K562 (cell line): ENCODE measurements at regions not wholly inside any gene's neighbourhood (a gene's known extent, or its start where the extent isn't known, plus 50 kb on each side); places are given as distances from the start of the nearest gene placed in this dataset.

Experiments
- ATAC-seq: fragments of 200-7000 bp; cut with Tn5 transposase; 3 replicates; pipeline ENCODE4 v1.9.1; 2020; ENCODE audit warnings: moderate library complexity
- BruUV-seq: library from RNA; stranded (reverse); fragments of 400-500 nt; replicated peaks from 2 replicates; lab custom pipeline; 2021; lab: Mats Ljungman, UMichigan
- CTCF ChIA-PET: fragments of 300-600 bp; formaldehyde crosslinking; extraction: SDS; loops from one replicate; lab custom pipeline; 2021; ENCODE audit warnings: low intra/inter-chr PET ratio; lab: Yijun Ruan, JAX
- POLR2A ChIA-PET: fragments of 300-600, 350-650 bp; sonication (Branson Sonifier 250); formaldehyde crosslinking; extraction: SDS; loops from one replicate; lab custom pipeline; 2021; ENCODE audit warnings: antibody characterized with exemption, inconsistent platforms; lab: Yijun Ruan, JAX
- DNase-seq, 4 experiments: peaks; one replicate each; pipeline versions ENCODE4 v3.0.0 to v3.0.0-alpha.2; 2011 to 2018; ENCODE audit warnings: low spot score in 3 of 4, mixed read lengths in 3 of 4; ENCODE audit errors: extremely low read depth in 1 of 4
- FAIRE-seq: peaks from 2 replicates; lab custom pipeline; 2011; peaks lifted over from hg19 to GRCh38; lab: Jason Lieb, UNC
- H2AFZ ChIP-seq: 2 replicates; pipeline ENCODE4 v1.6.0; 2011; ENCODE audit warnings: low read depth, low read length, control low read depth, inconsistent platforms
- H3K27ac ChIP-seq: fragments of 200-600 bp; 3 replicates; pipeline ENCODE4 v1.8.0; 2011; ENCODE audit warnings: low read depth, mild to moderate bottlenecking, control low read depth, inconsistent platforms, low read length, moderate library complexity, mixed read lengths; ENCODE audit errors: extremely low read depth
- H3K27me3 ChIP-seq, 2 experiments: fragments of 300-600 bp in 1 of 2; 2 replicates in 1 of 2; 3 replicates in 1 of 2; pipeline versions ENCODE4 v1.6.0 to v1.8.0; 2011; ENCODE audit warnings: inconsistent platforms in 2 of 2, low read length in 2 of 2, mild to moderate bottlenecking in 1 of 2, mixed read lengths in 1 of 2, moderate library complexity in 1 of 2; ENCODE audit not compliant: control insufficient read depth in 2 of 2, insufficient read depth in 2 of 2
- H3K36me3 ChIP-seq: fragments of 300-600 bp; 3 replicates; pipeline ENCODE4 v1.8.0; 2011; ENCODE audit warnings: mild to moderate bottlenecking, low read length, inconsistent platforms; ENCODE audit not compliant: control insufficient read depth, insufficient read depth
- H3K4me1 ChIP-seq, 2 experiments: fragments of 200-600 bp in 1 of 2; replicated peaks in 1 of 2; 2 replicates in 1 of 2; 3 replicates in 1 of 2; pipeline versions ENCODE4 v1.5.1 to v1.8.0; 2011; ENCODE audit warnings: inconsistent platforms in 2 of 2, low read length in 2 of 2, mild to moderate bottlenecking in 1 of 2, mixed read lengths in 1 of 2, moderate library complexity in 1 of 2; ENCODE audit not compliant: control insufficient read depth in 2 of 2, insufficient read depth in 2 of 2
- H3K4me2 ChIP-seq: 2 replicates; pipeline ENCODE4 v1.6.1; 2011; ENCODE audit warnings: low read length, control low read depth, inconsistent platforms, mixed read lengths; ENCODE audit not compliant: insufficient read depth
- H3K4me3 ChIP-seq: fragments of 200-600 bp; sonication (generic), shearing (Covaris generic); 2 replicates; pipeline ENCODE4 v1.5.1; 2016; ENCODE audit warnings: control low read depth, inconsistent platforms
- H3K79me2 ChIP-seq: fragments of 200-600 bp; 3 replicates; pipeline ENCODE4 v1.8.0; 2011; ENCODE audit warnings: low read length, inconsistent platforms; ENCODE audit not compliant: control insufficient read depth, insufficient read depth
- H3K9ac ChIP-seq, 2 experiments: 2 replicates each; pipeline versions ENCODE4 v1.6.0 to v1.6.1; 2011; ENCODE audit warnings: low read depth in 2 of 2, low read length in 2 of 2, control low read depth in 1 of 2, inconsistent platforms in 1 of 2, mild to moderate bottlenecking in 1 of 2, mixed read lengths in 1 of 2; ENCODE audit not compliant: insufficient read depth in 1 of 2
- H3K9me1 ChIP-seq: one replicate; pipeline ENCODE4 v1.6.0; 2011; ENCODE audit warnings: inconsistent platforms, mild to moderate bottlenecking, low read length, moderate library complexity; ENCODE audit not compliant: control insufficient read depth, insufficient read depth
- H3K9me3 ChIP-seq: replicated peaks from 2 replicates; pipeline ENCODE4 v1.5.1; 2011; ENCODE audit warnings: low read depth, low read length, inconsistent platforms; ENCODE audit not compliant: control insufficient read depth, insufficient read depth
- H4K20me1 ChIP-seq: replicated peaks from 2 replicates; pipeline ENCODE4 v1.6.1; 2011; ENCODE audit warnings: low read length, inconsistent platforms, mixed read lengths; ENCODE audit not compliant: control insufficient read depth, insufficient read depth
- CXXC5 ChIP-seq: fragments of 250-450 bp; sonication (Bioruptor Pico); IDR thresholded peaks from 2 replicates; pipeline ENCODE4 v1.8.0; 2022; ENCODE audit warnings: inconsistent platforms, mild to moderate bottlenecking, moderate library complexity
- ELF2 ChIP-seq: fragments of 250-450 bp; sonication (Bioruptor Pico); IDR thresholded peaks from 2 replicates; pipeline ENCODE4 v1.5.0; 2021; ENCODE audit warnings: mild to moderate bottlenecking
- ETV6 ChIP-seq, 3 experiments: fragments of 150-350 bp in 1 of 3; sonication (generic) in 1 of 3; formaldehyde crosslinking in 1 of 3; IDR thresholded peaks; 2 replicates each; pipeline versions ENCODE4 v1.6.1 to v1.8.0; 2014 to 2022; ENCODE audit warnings: borderline replicate concordance in 2 of 3, low read depth in 2 of 3, antibody characterized with exemption in 1 of 3, low read length in 1 of 3, mild to moderate bottlenecking in 1 of 3, missing genetic modification reagents in 1 of 3
- FOXM1 ChIP-seq, 2 experiments: fragments of 450-650 bp in 1 of 2; sonication (generic) in 1 of 2; formaldehyde crosslinking in 1 of 2; IDR thresholded peaks; 2 replicates each; pipeline versions ENCODE4 v1.6.1 to v1.9.0; 2017 to 2022; ENCODE audit warnings: low read depth in 2 of 2, mild to moderate bottlenecking in 2 of 2, missing genetic modification reagents in 1 of 2, moderate library complexity in 1 of 2
- KDM5B ChIP-seq: fragments of 200-600 bp; sonication (generic); IDR thresholded peaks from 2 replicates; pipeline ENCODE4 v1.6.1; 2012; ENCODE audit warnings: low read depth, mild to moderate bottlenecking, moderate library complexity, low read length, control low read depth, inconsistent platforms; ENCODE audit not compliant: insufficient replicate concordance
- KHSRP ChIP-seq: fragments of 450-650 bp; IDR thresholded peaks from 2 replicates; pipeline ENCODE4 v1.6.1; 2017
- NBN ChIP-seq: fragments of 450-650 bp; IDR thresholded peaks from 2 replicates; pipeline ENCODE4 v1.6.1; 2016; ENCODE audit warnings: low read depth, mild to moderate bottlenecking
- POLR2AphosphoS5 ChIP-seq: IDR thresholded peaks from 2 replicates; pipeline ENCODE4 v1.6.1; 2011; ENCODE audit warnings: mild to moderate bottlenecking, low read depth, low read length, moderate library complexity; ENCODE audit not compliant: control insufficient read depth, insufficient read depth
- SMAD4 ChIP-seq: fragments of 250-450 bp; sonication (Bioruptor Pico); conservative IDR thresholded peaks from 2 replicates; pipeline ENCODE4 v1.8.0; 2021; ENCODE audit warnings: inconsistent platforms, mild to moderate bottlenecking, moderate library complexity
- ZBTB8A ChIP-seq: fragments of 450-650 bp; IDR thresholded peaks from 2 replicates; pipeline ENCODE4 v1.6.1; 2018; ENCODE audit warnings: mild to moderate bottlenecking, moderate library complexity; ENCODE audit not compliant: partially characterized antibody
- ZC3H4 ChIP-seq: sonication (generic); formaldehyde crosslinking; IDR thresholded peaks from 2 replicates; pipeline ENCODE4 v1.9.0; 2021; ENCODE audit warnings: missing genetic modification reagents, borderline replicate concordance
- ZNF134 ChIP-seq: fragments of 250-450 bp; sonication (Bioruptor Pico); conservative IDR thresholded peaks from 2 replicates; pipeline ENCODE4 v1.4.0; 2020
- WGBS: fragments of 100-300 bp; shearing (Covaris generic); methylation state at CpG from one replicate; pipeline ENCODE4 v1.1.6; 2016; ENCODE audit warnings: low coverage, mixed read lengths; ENCODE audit not compliant: insufficient coverage; ENCODE audit errors: missing lambda C conversion rate; 5-methylcytosine and 5-hydroxymethylcytosine counted together
- in situ Hi-C: fragments of 300-500 bp; cut with MboI; formaldehyde crosslinking; loops from 4 replicates; pipeline ENCODE4 v1.15.0; 2018; ENCODE audit warnings: inconsistent platforms, mixed read lengths
- intact Hi-C: fragments of 100-400 bp; cut with micrococcal nuclease; formaldehyde crosslinking; loops from 2 replicates; pipeline ENCODE4 v1.14.2; 2022
- TF ChIP-seq, protein P1 (sequence below): fragments of 450-650 bp; formaldehyde crosslinking; IDR thresholded peaks from 2 replicates; pipeline ENCODE4 v1.4.0; 2022; ENCODE audit warnings: missing genetic modification characterization
- TF ChIP-seq, protein P2 (sequence below): fragments of 450-650 bp; conservative IDR thresholded peaks from 2 replicates; pipeline ENCODE4 v1.6.1; 2016; ENCODE audit warnings: missing genetic modification characterization, low read depth, mild to moderate bottlenecking, control low read depth, missing compliant biosample characterization
- TF ChIP-seq, protein P3 (sequence below): conservative IDR thresholded peaks from 2 replicates; pipeline ENCODE4 v1.6.1; 2011; ENCODE audit warnings: low read depth, mild to moderate bottlenecking, low read length; ENCODE audit not compliant: control insufficient read depth
- TF ChIP-seq, protein P4 (sequence below): fragments of 450-650 bp; IDR thresholded peaks from 2 replicates; pipeline ENCODE4 v1.6.1; 2014; ENCODE audit warnings: low read depth, mild to moderate bottlenecking, moderate library complexity, borderline replicate concordance

DNA sequence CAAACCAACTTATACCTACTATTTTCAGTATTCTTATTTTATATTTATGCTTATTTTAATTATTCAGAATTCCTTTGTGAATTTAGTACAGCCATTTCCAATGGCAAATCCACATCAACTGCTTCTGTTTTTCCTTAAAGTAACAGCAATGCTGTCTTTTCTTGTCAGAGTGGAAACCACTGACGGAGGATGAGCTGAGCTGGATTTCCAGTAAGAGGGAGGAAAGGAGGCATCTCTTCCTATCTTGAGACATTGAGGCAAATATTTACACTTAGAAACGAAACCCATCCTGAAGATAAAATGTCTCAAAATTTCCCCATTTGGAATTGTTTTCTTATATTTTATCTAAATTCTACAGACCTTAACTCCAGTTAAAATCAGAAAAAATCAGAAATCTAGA is 66.1 kb upstream of the SLC44A3 start:
- Histone ChIP-seq H2AFZ (no peak overlapping the region), H3K4me3 (no peak overlapping the region), H3K79me2 (no peaks in the 10 kb centered on the region), H3K4me1 (peaks cover 0 to 5% of the 10 kb centered on the region in 2 experiments; a peak in 2 of 5 replicates), H3K4me2 (no peak overlapping the region), H3K9me1 (no peaks in the 10 kb centered on the region), H3K27me3 (peaks cover 0 to 4% of the 10 kb centered on the region in 2 experiments; a peak in 1 of 5 replicates), H4K20me1 (no peaks in the 10 kb centered on the region), H3K9ac (no peak overlapping the region), H3K27ac (no peak overlapping the region), H3K36me3 (no peaks in the 10 kb centered on the region), H3K9me3 (no peaks in the 10 kb centered on the region)
- in situ Hi-C loops: no loop called here
- WGBS: 19% methylated on average over 2 of the region's 2 CpGs
- ATAC-seq (no peak), FAIRE-seq (no peak), DNase-seq (no peak)
- BruUV-seq: no TSS peak
- ChIA-PET CTCF (no interaction called here), POLR2A (no interaction called here)
- intact Hi-C loops: no loop called here
- TF ChIP-seq ZBTB8A (no peak), NBN (no peak), ETV6 (IDR thresholded peaks at IDR 0.05; ENCODE audit: borderline replicate concordance in 1 of 2, low read depth in 2 of 2, low read length in 1 of 2) (no peak), ETV6 (CRISPR knock-in tag; IDR thresholded peaks at IDR 0.05; ENCODE audit: borderline replicate concordance) (no peak), ZNF134 (CRISPR knock-in tag) (no peak), KDM5B (no peak), ELF2 (CRISPR knock-in tag) (no peak), CXXC5 (no peak), SMAD4 (CRISPR knock-in tag) (no peak), KHSRP (no peak), FOXM1 (IDR thresholded peaks at IDR 0.05; ENCODE audit: low read depth) (no peak), FOXM1 (CRISPR knock-in tag; IDR thresholded peaks at IDR 0.05; ENCODE audit: low read depth) (no peak), POLR2AphosphoS5 (no peak), ZC3H4 (CRISPR knock-in tag) (no peak)
- TF ChIP-seq, protein P1, sequence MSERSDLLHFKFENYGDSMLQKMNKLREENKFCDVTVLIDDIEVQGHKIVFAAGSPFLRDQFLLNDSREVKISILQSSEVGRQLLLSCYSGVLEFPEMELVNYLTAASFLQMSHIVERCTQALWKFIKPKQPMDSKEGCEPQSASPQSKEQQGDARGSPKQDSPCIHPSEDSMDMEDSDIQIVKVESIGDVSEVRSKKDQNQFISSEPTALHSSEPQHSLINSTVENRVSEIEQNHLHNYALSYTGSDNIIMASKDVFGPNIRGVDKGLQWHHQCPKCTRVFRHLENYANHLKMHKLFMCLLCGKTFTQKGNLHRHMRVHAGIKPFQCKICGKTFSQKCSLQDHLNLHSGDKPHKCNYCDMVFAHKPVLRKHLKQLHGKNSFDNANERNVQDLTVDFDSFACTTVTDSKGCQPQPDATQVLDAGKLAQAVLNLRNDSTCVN (CRISPR knock-in tag): no peak
- TF ChIP-seq, protein P2, sequence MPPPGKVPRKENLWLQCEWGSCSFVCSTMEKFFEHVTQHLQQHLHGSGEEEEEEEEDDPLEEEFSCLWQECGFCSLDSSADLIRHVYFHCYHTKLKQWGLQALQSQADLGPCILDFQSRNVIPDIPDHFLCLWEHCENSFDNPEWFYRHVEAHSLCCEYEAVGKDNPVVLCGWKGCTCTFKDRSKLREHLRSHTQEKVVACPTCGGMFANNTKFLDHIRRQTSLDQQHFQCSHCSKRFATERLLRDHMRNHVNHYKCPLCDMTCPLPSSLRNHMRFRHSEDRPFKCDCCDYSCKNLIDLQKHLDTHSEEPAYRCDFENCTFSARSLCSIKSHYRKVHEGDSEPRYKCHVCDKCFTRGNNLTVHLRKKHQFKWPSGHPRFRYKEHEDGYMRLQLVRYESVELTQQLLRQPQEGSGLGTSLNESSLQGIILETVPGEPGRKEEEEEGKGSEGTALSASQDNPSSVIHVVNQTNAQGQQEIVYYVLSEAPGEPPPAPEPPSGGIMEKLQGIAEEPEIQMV (tag): no peak
- TF ChIP-seq, protein P3, sequence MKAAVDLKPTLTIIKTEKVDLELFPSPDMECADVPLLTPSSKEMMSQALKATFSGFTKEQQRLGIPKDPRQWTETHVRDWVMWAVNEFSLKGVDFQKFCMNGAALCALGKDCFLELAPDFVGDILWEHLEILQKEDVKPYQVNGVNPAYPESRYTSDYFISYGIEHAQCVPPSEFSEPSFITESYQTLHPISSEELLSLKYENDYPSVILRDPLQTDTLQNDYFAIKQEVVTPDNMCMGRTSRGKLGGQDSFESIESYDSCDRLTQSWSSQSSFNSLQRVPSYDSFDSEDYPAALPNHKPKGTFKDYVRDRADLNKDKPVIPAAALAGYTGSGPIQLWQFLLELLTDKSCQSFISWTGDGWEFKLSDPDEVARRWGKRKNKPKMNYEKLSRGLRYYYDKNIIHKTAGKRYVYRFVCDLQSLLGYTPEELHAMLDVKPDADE: no peak
- TF ChIP-seq, protein P4, sequence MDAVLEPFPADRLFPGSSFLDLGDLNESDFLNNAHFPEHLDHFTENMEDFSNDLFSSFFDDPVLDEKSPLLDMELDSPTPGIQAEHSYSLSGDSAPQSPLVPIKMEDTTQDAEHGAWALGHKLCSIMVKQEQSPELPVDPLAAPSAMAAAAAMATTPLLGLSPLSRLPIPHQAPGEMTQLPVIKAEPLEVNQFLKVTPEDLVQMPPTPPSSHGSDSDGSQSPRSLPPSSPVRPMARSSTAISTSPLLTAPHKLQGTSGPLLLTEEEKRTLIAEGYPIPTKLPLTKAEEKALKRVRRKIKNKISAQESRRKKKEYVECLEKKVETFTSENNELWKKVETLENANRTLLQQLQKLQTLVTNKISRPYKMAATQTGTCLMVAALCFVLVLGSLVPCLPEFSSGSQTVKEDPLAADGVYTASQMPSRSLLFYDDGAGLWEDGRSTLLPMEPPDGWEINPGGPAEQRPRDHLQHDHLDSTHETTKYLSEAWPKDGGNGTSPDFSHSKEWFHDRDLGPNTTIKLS: no peak
